ENCODE measurements at regions not wholly inside any gene's neighbourhood (a gene's known extent, or its start where the extent isn't known, plus 50 kb on each side); places are given as distances from the start of the nearest gene placed in this dataset.

- TF ChIP-seq POLR2A (IDR thresholded peaks at IDR 0.05; ENCODE audit: low read length), result no peak
- no peak for TF ChIP-seq GATA1 (IDR thresholded peaks at IDR 0.05; ENCODE audit: low read depth, low read length)
- DNase-seq, result no peak
Observed at GRCh38 chr14:28576523-28576922, 190.1 kb upstream of the FOXG1 start.

GRCh38 chr14:28577187-28577586 is 189.4 kb upstream of the FOXG1 start:
- DNase-seq, result no peak
- TF ChIP-seq GATA1 (IDR thresholded peaks at IDR 0.05; ENCODE audit: low read depth, low read length) (no peak), POLR2A (IDR thresholded peaks at IDR 0.05; ENCODE audit: low read length) (no peak)

- TF ChIP-seq GATA1 (IDR thresholded peaks at IDR 0.05; ENCODE audit: low read depth, low read length), result no peak
- no peak for TF ChIP-seq POLR2A (IDR thresholded peaks at IDR 0.05; ENCODE audit: low read length)
- DNase-seq, result no peak
Observed at GRCh38 chr14:28577711-28578131, 188.9 kb upstream of the FOXG1 start.

GRCh38 chr14:28584951-28585350 is 181.6 kb upstream of the FOXG1 start:
- TF ChIP-seq GATA1 (IDR thresholded peaks at IDR 0.05; ENCODE audit: low read depth, low read length), result no peak
- no peak for TF ChIP-seq POLR2A (IDR thresholded peaks at IDR 0.05; ENCODE audit: low read length)
- no peak for DNase-seq

GRCh38 chr14:28589792-28590191 is 176.8 kb upstream of the FOXG1 start:
- no peak for DNase-seq
- TF ChIP-seq POLR2A (IDR thresholded peaks at IDR 0.05; ENCODE audit: low read length), result no peak
- TF ChIP-seq GATA1 (IDR thresholded peaks at IDR 0.05; ENCODE audit: low read depth, low read length), result no peak

- TF ChIP-seq POLR2A (IDR thresholded peaks at IDR 0.05; ENCODE audit: low read length) (no peak), GATA1 (IDR thresholded peaks at IDR 0.05; ENCODE audit: low read depth, low read length) (no peak)
- no peak for DNase-seq
Observed at GRCh38 chr14:28596391-28596790, 170.2 kb upstream of the FOXG1 start.

GRCh38 chr14:28599191-28599590 is 167.4 kb upstream of the FOXG1 start:
- DNase-seq, result no peak

GRCh38 chr14:28599605-28600004 is 167.0 kb upstream of the FOXG1 start:
- no peak for DNase-seq
- TF ChIP-seq POLR2A (IDR thresholded peaks at IDR 0.05; ENCODE audit: low read length) (no peak), GATA1 (IDR thresholded peaks at IDR 0.05; ENCODE audit: low read depth, low read length) (no peak)

More at GRCh38 chr14:28599191-28599590, 167.4 kb upstream of the FOXG1 start:
- no peak for TF ChIP-seq POLR2A (IDR thresholded peaks at IDR 0.05; ENCODE audit: low read length)
- no peak for TF ChIP-seq GATA1 (IDR thresholded peaks at IDR 0.05; ENCODE audit: low read depth, low read length)

- no peak for DNase-seq
- no peak for TF ChIP-seq POLR2A (IDR thresholded peaks at IDR 0.05; ENCODE audit: low read length)
Observed at GRCh38 chr14:28603606-28604005, 163.0 kb upstream of the FOXG1 start.

- TF ChIP-seq POLR2A (IDR thresholded peaks at IDR 0.05; ENCODE audit: low read length) (no peak), GATA1 (IDR thresholded peaks at IDR 0.05; ENCODE audit: low read depth, low read length) (no peak)
- DNase-seq, result no peak
Observed at GRCh38 chr14:28607661-28608060, 158.9 kb upstream of the FOXG1 start.

- DNase-seq, result no peak
- no peak for TF ChIP-seq GATA1 (IDR thresholded peaks at IDR 0.05; ENCODE audit: low read depth, low read length)
Observed at GRCh38 chr14:28608443-28608842, 158.1 kb upstream of the FOXG1 start.

GRCh38 chr14:28608851-28609828 is 157.4 kb upstream of the FOXG1 start:
- TF ChIP-seq POLR2A (IDR thresholded peaks at IDR 0.05; ENCODE audit: low read length) (no peak), GATA1 (IDR thresholded peaks at IDR 0.05; ENCODE audit: low read depth, low read length) (no peak)
- peak; percentile 37 to 65 for DNase-seq

GRCh38 chr14:28612414-28612813 is 154.2 kb upstream of the FOXG1 start:
- DNase-seq, result no peak
- TF ChIP-seq GATA1 (IDR thresholded peaks at IDR 0.05; ENCODE audit: low read depth, low read length) (no peak), POLR2A (IDR thresholded peaks at IDR 0.05; ENCODE audit: low read length) (no peak)

- TF ChIP-seq POLR2A (IDR thresholded peaks at IDR 0.05; ENCODE audit: low read length) (no peak), GATA1 (IDR thresholded peaks at IDR 0.05; ENCODE audit: low read depth, low read length) (no peak)
- DNase-seq, result no peak
Observed at GRCh38 chr14:28613532-28613931, 153.1 kb upstream of the FOXG1 start.

GRCh38 chr14:28626780-28627179 is 139.8 kb upstream of the FOXG1 start:
- no peak for DNase-seq
- TF ChIP-seq GATA1 (IDR thresholded peaks at IDR 0.05; ENCODE audit: low read depth, low read length), result no peak
- TF ChIP-seq POLR2A (IDR thresholded peaks at IDR 0.05; ENCODE audit: low read length), result no peak
